Epithelial cell of proximal tubule (primary cell): ENCODE measurements at regions not wholly inside any gene's neighbourhood (a gene's known extent, or its start where the extent isn't known, plus 50 kb on each side); places are given as distances from the start of the nearest gene placed in this dataset.

Experiments used
- DNase-seq: peaks from one replicate; pipeline ENCODE4 v3.0.0-alpha.2; 2011; ENCODE audit warnings: low read depth
- H3K4me3 ChIP-seq: 2 replicates; pipeline ENCODE4 v1.5.1; 2011; ENCODE audit warnings: low read depth, mild to moderate bottlenecking, low read length
- TF ChIP-seq, protein P1 (sequence below): conservative IDR thresholded peaks from 2 replicates; pipeline ENCODE4 v1.5.1; 2012; ENCODE audit warnings: low read depth, mild to moderate bottlenecking, low read length

DNA sequence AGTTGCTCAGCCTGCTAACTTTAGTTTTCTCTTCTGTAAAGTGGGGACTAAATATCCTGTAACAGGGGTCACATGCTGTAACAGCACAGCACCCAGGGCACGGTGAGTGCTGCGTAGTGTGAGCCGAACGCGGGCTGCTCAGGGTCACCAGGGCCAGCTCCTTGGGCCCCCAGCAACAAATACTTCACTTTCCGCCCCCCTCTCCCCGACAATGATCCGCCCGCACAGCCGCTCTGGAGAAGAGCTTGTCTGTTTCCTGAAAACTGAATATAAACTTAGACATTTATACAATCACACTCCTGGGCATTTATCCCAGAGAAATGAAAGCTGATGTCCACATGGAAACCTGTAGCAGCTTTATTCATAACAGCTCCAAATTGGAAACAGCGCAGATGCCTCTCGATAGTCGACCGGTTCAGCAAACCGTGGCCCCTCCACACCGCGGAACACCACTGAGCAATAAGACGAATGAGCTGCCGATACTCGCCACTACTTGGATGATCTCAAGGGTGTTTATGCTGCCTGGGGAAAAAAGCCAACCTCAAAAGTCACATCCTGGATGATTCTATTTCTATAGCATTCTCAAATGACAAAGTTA, 267.2 kb downstream of the PARN start:
- H3K4me3 ChIP-seq, result no peak overlapping the region
- DNase-seq, result no peak
- TF ChIP-seq, protein P1, sequence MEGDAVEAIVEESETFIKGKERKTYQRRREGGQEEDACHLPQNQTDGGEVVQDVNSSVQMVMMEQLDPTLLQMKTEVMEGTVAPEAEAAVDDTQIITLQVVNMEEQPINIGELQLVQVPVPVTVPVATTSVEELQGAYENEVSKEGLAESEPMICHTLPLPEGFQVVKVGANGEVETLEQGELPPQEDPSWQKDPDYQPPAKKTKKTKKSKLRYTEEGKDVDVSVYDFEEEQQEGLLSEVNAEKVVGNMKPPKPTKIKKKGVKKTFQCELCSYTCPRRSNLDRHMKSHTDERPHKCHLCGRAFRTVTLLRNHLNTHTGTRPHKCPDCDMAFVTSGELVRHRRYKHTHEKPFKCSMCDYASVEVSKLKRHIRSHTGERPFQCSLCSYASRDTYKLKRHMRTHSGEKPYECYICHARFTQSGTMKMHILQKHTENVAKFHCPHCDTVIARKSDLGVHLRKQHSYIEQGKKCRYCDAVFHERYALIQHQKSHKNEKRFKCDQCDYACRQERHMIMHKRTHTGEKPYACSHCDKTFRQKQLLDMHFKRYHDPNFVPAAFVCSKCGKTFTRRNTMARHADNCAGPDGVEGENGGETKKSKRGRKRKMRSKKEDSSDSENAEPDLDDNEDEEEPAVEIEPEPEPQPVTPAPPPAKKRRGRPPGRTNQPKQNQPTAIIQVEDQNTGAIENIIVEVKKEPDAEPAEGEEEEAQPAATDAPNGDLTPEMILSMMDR, result no peak

DNA sequence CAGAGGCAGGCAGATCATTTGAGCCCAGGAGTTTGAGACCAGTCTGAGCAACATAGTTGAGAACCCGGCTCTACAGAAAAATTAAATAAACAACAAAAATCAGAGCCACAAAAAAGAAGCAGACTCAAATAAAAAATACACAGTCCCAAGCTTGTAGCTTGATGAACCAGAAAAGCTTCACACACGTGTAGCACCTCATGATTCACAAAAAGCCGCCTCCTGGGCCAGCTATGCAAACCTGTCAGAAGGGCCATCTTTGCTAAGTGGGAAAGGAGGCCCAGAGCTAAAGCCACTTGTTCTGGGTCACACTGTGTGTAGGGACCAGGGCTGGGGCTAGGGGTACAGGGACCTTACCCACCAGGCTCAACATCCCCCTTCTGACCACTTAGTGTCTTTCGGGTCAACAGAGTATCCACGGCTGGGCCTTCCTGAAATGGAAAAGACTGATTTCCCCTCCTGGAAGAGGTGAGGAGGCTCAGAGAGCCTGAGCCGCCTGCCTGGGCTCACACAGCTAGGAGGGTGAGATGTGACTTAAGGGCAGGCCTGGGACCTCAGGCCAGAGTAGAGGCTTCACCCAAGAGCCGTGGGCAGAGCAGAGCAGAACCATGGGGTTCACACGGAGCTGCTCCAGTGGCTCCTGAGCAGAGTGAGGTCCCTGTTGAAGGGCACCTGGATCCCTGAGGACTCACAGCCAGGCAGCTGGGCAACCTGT, 269.6 kb downstream of the PARN start:
- DNase-seq, result no peak
- TF ChIP-seq, protein P1, result no peak
- no peak overlapping the region for H3K4me3 ChIP-seq

- TF ChIP-seq, protein P1, result no peak
- H3K4me3 ChIP-seq, result no peak overlapping the region
- no peak for DNase-seq
These were observed 271.3 kb downstream of the PARN start for GRCh38 chr16:14358697-14359305.

- H3K4me3 ChIP-seq, result no peak overlapping the region
- DNase-seq, result no peak
- TF ChIP-seq, protein P1, result no peak
These were observed 272.7 kb downstream of the PARN start for GRCh38 chr16:14357328-14357727.

DNA sequence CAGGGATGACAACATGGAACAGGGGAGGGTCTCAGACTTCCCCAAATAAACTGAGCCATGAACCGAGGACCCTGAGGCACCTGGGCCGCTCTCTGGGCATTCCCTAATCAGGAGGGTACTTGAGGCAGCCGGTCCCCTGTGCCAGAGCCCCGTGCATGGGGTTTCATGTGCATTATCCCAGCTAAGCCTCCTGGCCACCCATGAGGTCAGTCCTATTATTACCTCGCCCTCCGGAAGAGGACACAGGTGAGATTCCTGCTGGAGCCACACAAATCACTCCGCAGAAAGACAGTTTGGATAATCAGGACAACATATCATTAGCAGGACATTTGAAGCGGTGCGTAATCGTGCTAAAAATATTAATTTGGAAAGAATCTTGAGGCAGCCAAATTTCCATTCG, 274.0 kb downstream of the PARN start:
- TF ChIP-seq, protein P1, result no peak
- DNase-seq, result no peak

DNA sequence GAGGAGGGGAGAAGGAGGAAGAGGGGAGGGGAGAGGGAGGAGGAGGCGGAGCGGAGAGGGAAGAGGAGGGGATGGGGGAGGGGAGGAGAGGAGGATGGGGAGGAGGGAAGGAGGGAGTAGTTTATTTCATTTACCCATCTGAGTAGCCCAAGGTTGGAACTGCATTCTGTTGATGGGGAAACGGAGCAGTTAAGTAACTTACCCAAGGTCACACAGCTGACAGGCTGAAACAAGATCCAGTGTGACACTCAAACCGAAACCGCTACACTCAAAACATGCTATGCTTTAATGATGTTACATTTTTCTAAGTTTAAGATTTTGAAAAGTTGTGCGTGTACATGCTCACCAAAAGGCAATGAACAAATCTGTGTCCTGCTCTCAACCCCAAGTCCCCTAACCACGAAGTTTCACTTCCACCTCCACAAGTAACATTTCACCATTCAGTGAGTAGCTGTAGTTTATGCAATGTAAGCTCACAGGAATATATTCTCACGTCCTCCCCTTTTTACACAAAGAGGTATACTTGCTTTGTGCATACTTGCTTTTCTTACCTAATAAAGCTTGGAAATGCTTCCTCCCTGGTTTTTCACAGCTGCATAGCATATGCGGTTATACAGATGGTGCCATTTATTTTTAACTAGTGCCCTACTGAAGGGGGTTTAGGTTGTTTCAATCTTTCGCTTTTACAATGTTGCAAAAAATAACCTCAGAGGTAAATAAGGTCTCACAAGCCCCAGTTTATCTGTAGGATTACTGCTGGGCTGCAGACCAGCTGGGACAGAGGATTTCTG, 275.3 kb downstream of the PARN start:
- TF ChIP-seq, protein P1, result no peak
- no peak for DNase-seq
- H3K4me3 ChIP-seq, result no peak overlapping the region

More for the DNA sequence above, 274.0 kb downstream of the PARN start:
- no peak overlapping the region for H3K4me3 ChIP-seq
